HEK293T (cell line): ENCODE measurements at regions not wholly inside any gene's neighbourhood (a gene's known extent, or its start where the extent isn't known, plus 50 kb on each side); places are given as distances from the start of the nearest gene placed in this dataset.

ENCODE experiments used
- BHLHE40 ChIP-seq: fragments of 450-650 bp; IDR thresholded peaks from 2 replicates; pipeline ENCODE4 v1.6.1; 2016; ENCODE audit warnings: mild to moderate bottlenecking, moderate library complexity, borderline replicate concordance
- ELF4 ChIP-seq: fragments of 450-650 bp; IDR thresholded peaks from 2 replicates; pipeline ENCODE4 v1.6.1; 2017; ENCODE audit warnings: antibody characterized with exemption
- FOXA1 ChIP-seq: fragments of 450-650 bp; IDR thresholded peaks from 2 replicates; pipeline ENCODE4 v1.6.1; 2016; ENCODE audit warnings: mild to moderate bottlenecking
- FOXK2 ChIP-seq: fragments of 450-650 bp; IDR thresholded peaks from 2 replicates; pipeline ENCODE4 v1.6.1; 2016; ENCODE audit warnings: mild to moderate bottlenecking
- FOXM1 ChIP-seq: fragments of 450-650 bp; IDR thresholded peaks from 2 replicates; pipeline ENCODE4 v1.6.1; 2017; ENCODE audit warnings: mild to moderate bottlenecking, borderline replicate concordance
- NFRKB ChIP-seq: fragments of 450-650 bp; IDR thresholded peaks from 2 replicates; pipeline ENCODE4 v1.6.1; 2016; ENCODE audit warnings: mild to moderate bottlenecking, moderate library complexity
- PKNOX1 ChIP-seq: fragments of 450-650 bp; IDR thresholded peaks from 2 replicates; pipeline ENCODE4 v1.6.1; 2016
- SP1 ChIP-seq: fragments of 450-650 bp; IDR thresholded peaks from 2 replicates; pipeline ENCODE4 v1.6.1; 2017
- SUZ12 ChIP-seq: fragments of 450-650 bp; IDR thresholded peaks from 2 replicates; pipeline ENCODE4 v1.6.1; 2016; ENCODE audit warnings: mild to moderate bottlenecking
- TARDBP ChIP-seq: fragments of 450-650 bp; IDR thresholded peaks from 2 replicates; pipeline ENCODE4 v1.6.1; 2016
- ZNF384 ChIP-seq: fragments of 450-650 bp; IDR thresholded peaks from 2 replicates; pipeline ENCODE4 v1.6.1; 2016

DNA sequence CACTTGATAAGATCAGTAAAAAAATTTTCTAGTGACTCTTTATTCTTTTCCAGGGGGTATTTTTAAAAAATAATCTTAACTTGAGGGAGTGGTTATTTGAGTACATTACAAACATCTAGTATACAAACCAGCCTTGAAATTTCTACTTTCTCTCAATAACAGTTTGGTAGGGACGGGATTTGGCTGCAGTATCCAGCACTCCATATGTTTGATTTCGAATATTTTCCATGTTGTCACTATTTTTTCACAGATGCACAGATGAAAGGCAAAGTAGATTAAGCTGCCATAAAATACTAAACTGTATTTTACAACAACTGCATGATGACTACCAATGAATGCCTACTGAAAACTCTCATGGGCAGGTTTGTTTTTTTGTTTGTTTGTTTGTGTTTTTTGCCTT, 225.0 kb downstream of the COX7B2 start:
- TF ChIP-seq FOXA1 = no peak
- TF ChIP-seq FOXM1 = no peak
- no peak for TF ChIP-seq SP1
- TF ChIP-seq FOXK2 = no peak
- no peak for TF ChIP-seq SUZ12
- TF ChIP-seq BHLHE40 = no peak
- no peak for TF ChIP-seq TARDBP
- no peak for TF ChIP-seq PKNOX1
- TF ChIP-seq ZNF384 = no peak
- no peak for TF ChIP-seq NFRKB
- TF ChIP-seq ELF4 = no peak
